B cell (primary cell): ENCODE measurements at regions not wholly inside any gene's neighbourhood (a gene's known extent, or its start where the extent isn't known, plus 50 kb on each side); places are given as distances from the start of the nearest gene placed in this dataset.

Experiments
- EZH2 ChIP-seq: IDR thresholded peaks from 2 replicates; pipeline ENCODE4 v1.6.1; 2012; ENCODE audit warnings: borderline replicate concordance, low read depth, mild to moderate bottlenecking, moderate library complexity, low read length; ENCODE audit not compliant: insufficient read depth, poor library complexity, severe bottlenecking
- TF ChIP-seq, protein P1 (sequence below): fragments of 200-600 bp; IDR thresholded peaks from one replicate; pipeline ENCODE4 v1.8.0; 2022; ENCODE audit warnings: antibody characterized with exemption, mild to moderate bottlenecking

DNA sequence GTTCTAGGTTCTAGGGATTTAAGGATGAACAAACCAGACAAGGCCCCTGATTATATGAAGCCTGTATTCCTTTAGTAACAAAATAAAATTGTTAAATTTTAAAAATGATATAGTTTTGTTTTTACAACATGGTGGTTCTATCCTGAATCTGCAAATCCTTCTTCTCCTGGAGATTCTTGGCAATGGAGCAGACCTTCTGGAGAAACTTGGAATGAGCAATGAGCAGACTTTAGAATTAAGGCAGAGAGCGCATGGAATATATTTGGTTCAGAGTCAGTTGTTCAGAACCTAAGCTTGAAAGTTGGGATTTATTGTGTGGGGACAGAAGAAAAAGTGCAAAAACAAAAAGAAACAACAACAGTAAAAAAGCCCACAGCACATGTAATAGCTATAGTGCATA is 381.1 kb downstream of the ADGRL2 start:
- TF ChIP-seq, protein P1, sequence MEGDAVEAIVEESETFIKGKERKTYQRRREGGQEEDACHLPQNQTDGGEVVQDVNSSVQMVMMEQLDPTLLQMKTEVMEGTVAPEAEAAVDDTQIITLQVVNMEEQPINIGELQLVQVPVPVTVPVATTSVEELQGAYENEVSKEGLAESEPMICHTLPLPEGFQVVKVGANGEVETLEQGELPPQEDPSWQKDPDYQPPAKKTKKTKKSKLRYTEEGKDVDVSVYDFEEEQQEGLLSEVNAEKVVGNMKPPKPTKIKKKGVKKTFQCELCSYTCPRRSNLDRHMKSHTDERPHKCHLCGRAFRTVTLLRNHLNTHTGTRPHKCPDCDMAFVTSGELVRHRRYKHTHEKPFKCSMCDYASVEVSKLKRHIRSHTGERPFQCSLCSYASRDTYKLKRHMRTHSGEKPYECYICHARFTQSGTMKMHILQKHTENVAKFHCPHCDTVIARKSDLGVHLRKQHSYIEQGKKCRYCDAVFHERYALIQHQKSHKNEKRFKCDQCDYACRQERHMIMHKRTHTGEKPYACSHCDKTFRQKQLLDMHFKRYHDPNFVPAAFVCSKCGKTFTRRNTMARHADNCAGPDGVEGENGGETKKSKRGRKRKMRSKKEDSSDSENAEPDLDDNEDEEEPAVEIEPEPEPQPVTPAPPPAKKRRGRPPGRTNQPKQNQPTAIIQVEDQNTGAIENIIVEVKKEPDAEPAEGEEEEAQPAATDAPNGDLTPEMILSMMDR: no peak
- no peak for TF ChIP-seq EZH2
